Spleen (tissue), 7 donors: ENCODE measurements at regions not wholly inside any gene's neighbourhood (a gene's known extent, or its start where the extent isn't known, plus 50 kb on each side); places are given as distances from the start of the nearest gene placed in this dataset.

ENCODE experiments used
- CTCF ChIP-seq, 11 experiments: fragments of 200-600 bp in 7 of 11; fragments of 450-650 bp in 4 of 11; sonication (generic) in 4 of 11; IDR thresholded peaks in 8 of 11; conservative IDR thresholded peaks in 3 of 11; 1 replicate in 7 of 11; 2 replicates in 4 of 11; pipeline versions ENCODE4 v1.4.0 to v1.8.0; 2016 to 2021; ENCODE audit warnings: antibody characterized with exemption in 11 of 11, inconsistent platforms in 4 of 11, mild to moderate bottlenecking in 1 of 11
- POLR2AphosphoS5 ChIP-seq, 3 donors: sonication (generic); formaldehyde crosslinking; IDR thresholded peaks; one replicate each; pipeline ENCODE4 v1.5.1; 2017; ENCODE audit warnings: antibody characterized with exemption in 3 of 3
- donor health status: DM: no; HTN: no; CAD: no; lungs with moderate emphysema.
- donor health status: DM: no; HTN: no; CAD: no.
- donor health status: DM: no; HTN: no; CAD: no.

- TF ChIP-seq CTCF (IDR thresholded peaks at IDR 0.05 in 8 of 11, conservative IDR thresholded peaks at IDR 0.05 in 3 of 11): no peak
- no peak for TF ChIP-seq POLR2AphosphoS5 (IDR thresholded peaks at IDR 0.05)
Measured at GRCh38 chr2:78908973-78909372, 116.5 kb upstream of the REG3G start.
